ENCODE measurements at regions not wholly inside any gene's neighbourhood (a gene's known extent, or its start where the extent isn't known, plus 50 kb on each side); places are given as distances from the start of the nearest gene placed in this dataset.

DNA sequence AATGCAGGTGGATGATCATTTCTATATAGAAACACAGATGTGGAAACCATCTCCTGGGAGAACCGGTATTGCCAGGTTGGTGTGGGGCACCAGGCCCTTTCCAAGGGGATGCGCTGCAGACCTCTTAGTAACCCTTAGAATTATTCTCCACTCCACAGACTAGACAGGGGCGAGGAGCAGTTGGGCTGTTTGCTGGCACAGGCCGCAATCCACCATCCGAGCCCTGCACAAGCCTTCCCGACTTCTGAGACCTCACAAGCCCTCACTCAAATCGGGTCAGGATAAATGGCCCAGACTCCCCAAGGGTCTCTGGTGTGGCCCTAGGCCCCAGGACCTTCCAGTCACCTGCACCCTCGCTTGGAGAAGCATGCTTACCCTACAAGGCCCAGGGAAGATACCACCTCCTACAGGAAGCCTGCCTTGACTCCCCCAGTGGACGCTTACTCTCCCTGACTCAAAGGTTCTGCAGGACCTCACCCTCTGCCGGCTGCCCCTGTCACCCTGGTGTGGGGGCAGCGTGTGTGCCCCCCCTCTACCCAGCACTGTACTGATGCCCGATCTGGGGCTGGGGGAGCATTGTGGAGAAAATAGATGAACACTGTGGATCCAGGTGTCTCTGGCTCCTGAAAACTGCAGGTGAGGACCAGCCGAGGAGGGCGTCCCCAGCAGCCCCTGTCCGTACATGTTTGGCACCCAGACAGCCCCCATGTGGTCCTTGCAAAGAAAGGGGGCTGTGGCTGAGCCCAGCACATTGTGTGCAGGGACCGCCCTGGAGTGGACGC, 49.8 kb upstream of the ACSF3 start:
- DNase-seq (ENCODE audit: low spot score), result no peak
